H9 (cell line): ENCODE measurements at regions not wholly inside any gene's neighbourhood (a gene's known extent, or its start where the extent isn't known, plus 50 kb on each side); places are given as distances from the start of the nearest gene placed in this dataset.

ENCODE experiments used
- DNase-seq: peaks from one replicate; pipeline ENCODE4 v3.0.0-alpha.2; 2017
- H2AFZ ChIP-seq: one replicate; pipeline ENCODE4 v1.6.1; 2013; ENCODE audit warnings: mild to moderate bottlenecking, low read length, control low read depth, moderate library complexity
- H2AK5ac ChIP-seq: 2 replicates; pipeline ENCODE4 v1.6.1; 2013; ENCODE audit warnings: low read length, control low read depth, mixed read lengths; ENCODE audit not compliant: insufficient read length
- H2BK120ac ChIP-seq: one replicate; pipeline ENCODE4 v1.6.1; 2013; ENCODE audit warnings: low read depth, mild to moderate bottlenecking, low read length, control low read depth, inconsistent platforms; ENCODE audit not compliant: poor library complexity, severe bottlenecking
- H2BK12ac ChIP-seq: 2 replicates; pipeline ENCODE4 v1.6.1; 2013; ENCODE audit warnings: low read length, control low read depth, mixed read lengths, low read depth; ENCODE audit not compliant: insufficient read length
- H2BK15ac ChIP-seq: 2 replicates; pipeline ENCODE4 v1.6.1; 2013; ENCODE audit warnings: low read depth, low read length, control low read depth
- H2BK20ac ChIP-seq: one replicate; pipeline ENCODE4 v1.6.1; 2013; ENCODE audit warnings: low read depth, mild to moderate bottlenecking, low read length, control low read depth, inconsistent platforms; ENCODE audit not compliant: poor library complexity, severe bottlenecking
- H2BK5ac ChIP-seq: 2 replicates; pipeline ENCODE4 v1.6.1; 2013; ENCODE audit warnings: low read length, control low read depth, mixed read lengths; ENCODE audit not compliant: insufficient read length
- H3K14ac ChIP-seq: 2 replicates; pipeline ENCODE4 v1.6.1; 2013; ENCODE audit warnings: low read length, control low read depth; ENCODE audit not compliant: insufficient read depth
- H3K18ac ChIP-seq: 2 replicates; pipeline ENCODE4 v1.6.1; 2013; ENCODE audit warnings: low read depth, mild to moderate bottlenecking, mixed read lengths, low read length, control low read depth; ENCODE audit not compliant: insufficient read length
- H3K23ac ChIP-seq: 2 replicates; pipeline ENCODE4 v1.6.1; 2013; ENCODE audit warnings: low read length, control low read depth, mixed read lengths, low read depth; ENCODE audit not compliant: insufficient read length
- H3K23me2 ChIP-seq: 2 replicates; pipeline ENCODE4 v1.6.1; 2013; ENCODE audit warnings: low read depth, mild to moderate bottlenecking, mixed read lengths, low read length, control low read depth; ENCODE audit not compliant: insufficient read length, poor library complexity, severe bottlenecking
- H3K27ac ChIP-seq: 2 replicates; pipeline ENCODE4 v1.5.1; 2013; ENCODE audit warnings: low read length, control low read depth, mixed read lengths, low read depth; ENCODE audit not compliant: insufficient read length
- H3K27me3 ChIP-seq: 2 replicates; pipeline ENCODE4 v1.6.1; 2013; ENCODE audit warnings: low read length, control low read depth, inconsistent platforms; ENCODE audit not compliant: insufficient read depth
- H3K4ac ChIP-seq: 2 replicates; pipeline ENCODE4 v1.6.1; 2013; ENCODE audit warnings: low read depth, mild to moderate bottlenecking, control low read depth, inconsistent platforms, low read length, moderate library complexity
- H3K4me1 ChIP-seq: 2 replicates; pipeline ENCODE4 v1.6.1; 2013; ENCODE audit warnings: low read length, control low read depth, inconsistent platforms; ENCODE audit not compliant: insufficient read depth
- H3K4me2 ChIP-seq: 2 replicates; pipeline ENCODE4 v1.6.1; 2013; ENCODE audit warnings: low read length, control low read depth, mixed read lengths; ENCODE audit not compliant: insufficient read length, insufficient read depth
- H3K56ac ChIP-seq: 2 replicates; pipeline ENCODE4 v1.6.1; 2013; ENCODE audit warnings: low read depth, mild to moderate bottlenecking, mixed read lengths, low read length, control low read depth; ENCODE audit not compliant: insufficient read length
- H3K79me1 ChIP-seq: 2 replicates; pipeline ENCODE4 v1.6.1; 2013; ENCODE audit warnings: low read depth, mild to moderate bottlenecking, moderate library complexity, low read length, control low read depth, inconsistent platforms; ENCODE audit not compliant: insufficient read depth, poor library complexity, severe bottlenecking
- H3K79me2 ChIP-seq: 2 replicates; pipeline ENCODE4 v1.6.1; 2013; ENCODE audit warnings: low read length, control low read depth, inconsistent platforms; ENCODE audit not compliant: insufficient read depth
- H3K9ac ChIP-seq: 2 replicates; pipeline ENCODE4 v1.6.1; 2013; ENCODE audit warnings: low read length, control low read depth, mixed read lengths; ENCODE audit not compliant: insufficient read length; ENCODE audit errors: extremely low read depth
- H3K9me3 ChIP-seq: one replicate; pipeline ENCODE4 v1.6.1; 2013; ENCODE audit warnings: low read depth, low read length, inconsistent platforms; ENCODE audit not compliant: control insufficient read depth
- H3T11ph ChIP-seq: one replicate; pipeline ENCODE4 v1.6.1; 2013; ENCODE audit warnings: mild to moderate bottlenecking, low read length, control low read depth, inconsistent platforms
- H4K20me1 ChIP-seq: one replicate; pipeline ENCODE4 v1.6.1; 2013; ENCODE audit not compliant: control insufficient read depth, insufficient read length, insufficient read depth
- H4K5ac ChIP-seq: 2 replicates; pipeline ENCODE4 v1.6.1; 2013; ENCODE audit warnings: low read depth, mild to moderate bottlenecking, mixed read lengths, low read length, control low read depth; ENCODE audit not compliant: insufficient read length
- H4K8ac ChIP-seq: replicated peaks from 2 replicates; pipeline ENCODE4 v1.6.1; 2013; ENCODE audit warnings: low read length, control low read depth, mixed read lengths, low read depth; ENCODE audit not compliant: insufficient read length
- H4K91ac ChIP-seq: 2 replicates; pipeline ENCODE4 v1.6.1; 2013; ENCODE audit warnings: low read depth, mild to moderate bottlenecking, moderate library complexity, mixed read lengths, low read length, control low read depth; ENCODE audit not compliant: insufficient read length
- H3K27ac Mint-ChIP-seq, 3 experiments: 2 replicates in 2 of 3; 3 replicates in 1 of 3; pipeline ENCODE4 v1.8.0; 2020 to 2021; ENCODE audit warnings: mixed read lengths in 3 of 3, mild to moderate bottlenecking in 1 of 3, moderate library complexity in 1 of 3
- H3K27me3 Mint-ChIP-seq: 2 replicates; pipeline ENCODE4 v1.8.0; 2021; ENCODE audit warnings: low read depth, mild to moderate bottlenecking, moderate library complexity, mixed read lengths
- H3K36me3 Mint-ChIP-seq, 3 experiments: 2 replicates in 2 of 3; 3 replicates in 1 of 3; pipeline ENCODE4 v1.8.0; 2020 to 2021; ENCODE audit warnings: low read depth in 3 of 3, mixed read lengths in 3 of 3; ENCODE audit not compliant: insufficient read depth in 1 of 3
- H3K4me1 Mint-ChIP-seq, 2 experiments: 2 replicates each; pipeline ENCODE4 v1.8.0; 2020; ENCODE audit warnings: mixed read lengths in 2 of 2
- H3K4me3 Mint-ChIP-seq, 2 experiments: 2 replicates in 1 of 2; 3 replicates in 1 of 2; pipeline ENCODE4 v1.8.0; 2020 to 2021; ENCODE audit warnings: mild to moderate bottlenecking in 2 of 2, mixed read lengths in 2 of 2, moderate library complexity in 1 of 2
- H3K9me3 Mint-ChIP-seq, 2 experiments: 2 replicates in 1 of 2; 3 replicates in 1 of 2; pipeline ENCODE4 v1.8.0; 2020; ENCODE audit warnings: mild to moderate bottlenecking in 2 of 2, mixed read lengths in 2 of 2, moderate library complexity in 1 of 2
- CTCF ChIP-seq: fragments of 200-600 bp; sonication (generic); conservative IDR thresholded peaks from 3 replicates; pipeline ENCODE4 v1.8.0; 2021; ENCODE audit warnings: antibody characterized with exemption, mild to moderate bottlenecking
- WGBS: extraction: QIAGEN DNeasy Blood & Tissue Kit; methylation state at CpG from one replicate; pipeline ENCODE4 v1.1.7; 2013; ENCODE audit warnings: missing lambda C conversion rate, low lambda C conversion rate, mixed read lengths; ENCODE audit not compliant: insufficient read length; ENCODE audit errors: extremely low coverage; 5-methylcytosine and 5-hydroxymethylcytosine counted together

GRCh38 chr2:239768031-239768790 is 256.9 kb downstream of the NDUFA10 start:
- no peaks in the 10 kb centered on the region for H3K79me1 ChIP-seq
- no peak for TF ChIP-seq CTCF

More at GRCh38 chr2:239768031-239768790, 256.9 kb downstream of the NDUFA10 start:
- Histone ChIP-seq H4K8ac (no peak overlapping the region), H3K4ac (no peak overlapping the region), H3K27ac (no peak overlapping the region), H2AK5ac (no peak overlapping the region), H3K79me2 (no peaks in the 10 kb centered on the region), H2BK5ac (no peak overlapping the region), H3K9ac (no peak overlapping the region), H2BK15ac (no peak overlapping the region), H3K23me2 (no peaks in the 10 kb centered on the region), H3K56ac (no peak overlapping the region), H2AFZ (no peak overlapping the region), H4K91ac (no peak overlapping the region), H3K18ac (no peak overlapping the region), H3K14ac (no peak overlapping the region; the same call in 1 of the 2 replicates), H3K9me3 (no peaks in the 10 kb centered on the region), H3K27me3 (no peaks in the 10 kb centered on the region), H2BK20ac (no peak overlapping the region), H3K23ac (no peak overlapping the region), H3K4me2 (no peak overlapping the region), H3T11ph (no peak overlapping the region), H2BK12ac (no peak overlapping the region), H2BK120ac (no peak overlapping the region), H4K5ac (no peak overlapping the region), H4K20me1 (no peaks in the 10 kb centered on the region), H3K4me1 (no peaks in the 10 kb centered on the region)
- Mint-ChIP-seq H3K27ac (no peak overlapping the region; a peak in 1 of 7 replicates), H3K36me3 (peaks cover 0 to 2% (median 0%) of the 10 kb centered on the region in 3 experiments; a peak in 2 of 7 replicates), H3K4me1 (no peaks in the 10 kb centered on the region), H3K9me3 (peaks cover 6 to 10% of the 10 kb centered on the region in 2 experiments; a peak in 4 of 5 replicates), H3K27me3 (peaks cover 13% of the 10 kb centered on the region), H3K4me3 (no peak overlapping the region)
- no peak for DNase-seq
- WGBS = no CpG with 5 or more reads among the region's 23 CpGs
